ENCODE measurements at regions not wholly inside any gene's neighbourhood (a gene's known extent, or its start where the extent isn't known, plus 50 kb on each side); places are given as distances from the start of the nearest gene placed in this dataset.

GRCh38 chr12:63318933-63319332, 167.9 kb upstream of the AVPR1A start:
- DNase-seq = no peak

GRCh38 chr12:63318313-63318712, 167.3 kb upstream of the AVPR1A start:
- no peak for DNase-seq

GRCh38 chr12:63317880-63318279, 166.9 kb upstream of the AVPR1A start:
- no peak for DNase-seq

- no peak for DNase-seq
Measured at GRCh38 chr12:63317286-63317846, 166.4 kb upstream of the AVPR1A start.

GRCh38 chr12:63313139-63313538, 162.1 kb upstream of the AVPR1A start:
- no peak for DNase-seq

- DNase-seq = no peak
Measured at GRCh38 chr12:63308671-63309070, 157.7 kb upstream of the AVPR1A start.

GRCh38 chr12:63307849-63308248, 156.8 kb upstream of the AVPR1A start:
- DNase-seq = no peak

- peak; percentile 40 for DNase-seq
Measured at GRCh38 chr12:63305901-63306875, 155.2 kb upstream of the AVPR1A start.

- DNase-seq = no peak
Measured at GRCh38 chr12:63304887-63305316, 153.9 kb upstream of the AVPR1A start.

GRCh38 chr12:63302941-63303536, 152.0 kb upstream of the AVPR1A start:
- no peak for DNase-seq

GRCh38 chr12:63302269-63302940, 151.4 kb upstream of the AVPR1A start:
- DNase-seq = no peak

- DNase-seq = no peak
Measured at GRCh38 chr12:63301311-63301710, 150.3 kb upstream of the AVPR1A start.

GRCh38 chr12:63298386-63298930, 147.5 kb upstream of the AVPR1A start:
- no peak for DNase-seq

GRCh38 chr12:63294327-63294632, 143.3 kb upstream of the AVPR1A start:
- DNase-seq = peak; percentile 16

GRCh38 chr12:63292471-63293221, 141.6 kb upstream of the AVPR1A start:
- DNase-seq = peak; percentile 49

GRCh38 chr12:63276537-63277365, 125.8 kb upstream of the AVPR1A start:
- no peak for DNase-seq

- DNase-seq = no peak
Measured at GRCh38 chr12:63266988-63267387, 116.0 kb upstream of the AVPR1A start.

- DNase-seq = no peak
Measured at GRCh38 chr12:63264629-63265028, 113.6 kb upstream of the AVPR1A start.

- DNase-seq = no peak
Measured at GRCh38 chr12:63250486-63250885, 99.5 kb upstream of the AVPR1A start.

- DNase-seq = no peak
Measured at GRCh38 chr12:63238892-63239291, 87.9 kb upstream of the AVPR1A start.

- DNase-seq = no peak
Measured at GRCh38 chr12:63232896-63233295, 81.9 kb upstream of the AVPR1A start.
